ENCODE measurements at regions not wholly inside any gene's neighbourhood (a gene's known extent, or its start where the extent isn't known, plus 50 kb on each side); places are given as distances from the start of the nearest gene placed in this dataset.

- TF ChIP-seq CTCF (IDR thresholded peaks at IDR 0.05) (no peak), GATA3 (IDR thresholded peaks at IDR 0.05; ENCODE audit: borderline replicate concordance) (no peak)
Measured at GRCh38 chr9:13770956-13771355, 491.5 kb upstream of the MPDZ start (continued).

- TF ChIP-seq ZFP36 (IDR thresholded peaks at IDR 0.05; ENCODE audit: borderline replicate concordance, partially characterized antibody) (no peak), MAFK (IDR thresholded peaks at IDR 0.05; ENCODE audit: partially characterized antibody) (peak; percentile 51)
- no peak overlapping the region for H3K27ac ChIP-seq
- H3K4me2 ChIP-seq, result no peak overlapping the region
- no peak overlapping the region for H3K4me3 ChIP-seq
- H3K4me1 ChIP-seq, result no peaks in the 10 kb centered on the region
- no peak for DNase-seq (ENCODE audit: low read depth in 1 of 2, low spot score in 1 of 2)
- no peaks in the 10 kb centered on the region for H3K9me3 ChIP-seq
- ATAC-seq, result no peak
- FAIRE-seq, result no peak
- WGBS (ENCODE audit: missing lambda C conversion rate), result 0% methylated on average over 1 of the region's 1 CpG
- ChIA-PET POLR2A (no interaction called here), CTCF (no interaction called here)
Measured at GRCh38 chr9:13769641-13770040, 490.1 kb upstream of the MPDZ start.

DNA sequence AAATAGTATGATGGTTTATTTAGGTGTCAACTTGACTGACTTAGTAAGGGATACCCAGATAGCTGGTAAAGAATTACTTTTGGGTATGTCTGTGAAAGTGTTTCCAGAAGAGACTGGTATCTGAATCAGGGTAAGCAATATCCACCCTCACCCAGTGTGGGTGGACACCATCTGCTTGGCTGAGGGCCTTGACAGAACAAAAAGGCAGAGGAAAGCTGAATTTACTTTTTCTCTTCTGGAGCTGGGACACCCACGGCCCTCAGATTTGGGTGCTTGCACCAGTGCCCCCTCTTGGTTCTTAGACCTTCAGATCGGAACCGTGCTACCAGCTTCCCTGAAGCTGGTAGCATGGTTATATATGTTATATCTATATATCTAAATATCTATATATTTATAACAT, 489.5 kb upstream of the MPDZ start:
- Histone ChIP-seq H3K4me1 (no peaks in the 10 kb centered on the region), H3K4me3 (no peak overlapping the region), H3K27ac (no peak overlapping the region), H3K4me2 (no peak overlapping the region), H3K9me3 (no peaks in the 10 kb centered on the region)
- FAIRE-seq, result no peak
- no peak for TF ChIP-seq TFCP2L1 (CRISPR knock-in tag; IDR thresholded peaks at IDR 0.05)
- no peak for TF ChIP-seq MAFK (IDR thresholded peaks at IDR 0.05; ENCODE audit: partially characterized antibody)
- TF ChIP-seq ATOH8 (CRISPR knock-in tag; IDR thresholded peaks at IDR 0.05; ENCODE audit: low read depth), result no peak
- TF ChIP-seq KDM5A (IDR thresholded peaks at IDR 0.05), result no peak
- TF ChIP-seq, protein P1, sequence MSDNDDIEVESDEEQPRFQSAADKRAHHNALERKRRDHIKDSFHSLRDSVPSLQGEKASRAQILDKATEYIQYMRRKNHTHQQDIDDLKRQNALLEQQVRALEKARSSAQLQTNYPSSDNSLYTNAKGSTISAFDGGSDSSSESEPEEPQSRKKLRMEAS (IDR thresholded peaks at IDR 0.05), result no peak
- TF ChIP-seq FOSL2 (IDR thresholded peaks at IDR 0.05), result no peak
- no peak for TF ChIP-seq FOSL2 (CRISPR knock-in tag; IDR thresholded peaks at IDR 0.05)
- ATAC-seq, result no peak
- WGBS (ENCODE audit: missing lambda C conversion rate), result 55% methylated on average over 3 of the region's 3 CpGs
- ChIA-PET CTCF (no interaction called here), POLR2A (no interaction called here)
- no peak for DNase-seq (ENCODE audit: low read depth in 1 of 2, low spot score in 1 of 2)

GRCh38 chr9:13762209-13762608, 482.7 kb upstream of the MPDZ start:
- no peak overlapping the region for H3K27ac ChIP-seq
- H3K4me1 ChIP-seq, result no peaks in the 10 kb centered on the region
- no peaks in the 10 kb centered on the region for H3K9me3 ChIP-seq
- no peak overlapping the region for H3K4me2 ChIP-seq
- POLR2A ChIA-PET, result no interaction called here
- 28% methylated on average over 3 of the region's 3 CpGs for WGBS (ENCODE audit: missing lambda C conversion rate)
- FAIRE-seq (no peak), DNase-seq (ENCODE audit: low read depth in 1 of 2, low spot score in 1 of 2) (no peak), ATAC-seq (no peak)
- no peak overlapping the region for H3K4me3 ChIP-seq
- no peak for TF ChIP-seq CTCF (IDR thresholded peaks at IDR 0.05)
- TF ChIP-seq FOSB (CRISPR knock-in tag; IDR thresholded peaks at IDR 0.05), result no peak
- no peak for TF ChIP-seq EHMT2 (IDR thresholded peaks at IDR 0.05; ENCODE audit: low read depth)
- no peak for TF ChIP-seq RAD21 (conservative IDR thresholded peaks at IDR 0.05 in 1 of 2, IDR thresholded peaks at IDR 0.05 in 1 of 2)
- no peak for TF ChIP-seq TFCP2L1 (CRISPR knock-in tag; IDR thresholded peaks at IDR 0.05)
- no peak for TF ChIP-seq NPAS2 (CRISPR knock-in tag; IDR thresholded peaks at IDR 0.05; ENCODE audit: borderline replicate concordance)
- TF ChIP-seq ZC3H11A (IDR thresholded peaks at IDR 0.05), result no peak
- TF ChIP-seq HOXB13 (CRISPR knock-in tag; IDR thresholded peaks at IDR 0.05; ENCODE audit: low read depth), result no peak
- TF ChIP-seq PHF8 (IDR thresholded peaks at IDR 0.05; ENCODE audit: borderline replicate concordance, low read depth), result no peak
- no peak for TF ChIP-seq POLR2AphosphoS2 (conservative IDR thresholded peaks at IDR 0.05; ENCODE audit: low read length)
- no peak for TF ChIP-seq RARB (CRISPR knock-in tag; IDR thresholded peaks at IDR 0.05)
- no peak for TF ChIP-seq JUNB (IDR thresholded peaks at IDR 0.05)
- no peak for TF ChIP-seq SREBF2 (IDR thresholded peaks at IDR 0.05)
- TF ChIP-seq ZNF302 (CRISPR knock-in tag; IDR thresholded peaks at IDR 0.05), result no peak
- TF ChIP-seq ELK1 (IDR thresholded peaks at IDR 0.05; ENCODE audit: low read depth, low read length), result no peak
- TF ChIP-seq, protein P2, sequence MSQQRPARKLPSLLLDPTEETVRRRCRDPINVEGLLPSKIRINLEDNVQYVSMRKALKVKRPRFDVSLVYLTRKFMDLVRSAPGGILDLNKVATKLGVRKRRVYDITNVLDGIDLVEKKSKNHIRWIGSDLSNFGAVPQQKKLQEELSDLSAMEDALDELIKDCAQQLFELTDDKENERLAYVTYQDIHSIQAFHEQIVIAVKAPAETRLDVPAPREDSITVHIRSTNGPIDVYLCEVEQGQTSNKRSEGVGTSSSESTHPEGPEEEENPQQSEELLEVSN (IDR thresholded peaks at IDR 0.05; ENCODE audit: borderline replicate concordance, low read depth), result no peak
- TF ChIP-seq HDAC2 (IDR thresholded peaks at IDR 0.05), result no peak
- TF ChIP-seq, protein P3, sequence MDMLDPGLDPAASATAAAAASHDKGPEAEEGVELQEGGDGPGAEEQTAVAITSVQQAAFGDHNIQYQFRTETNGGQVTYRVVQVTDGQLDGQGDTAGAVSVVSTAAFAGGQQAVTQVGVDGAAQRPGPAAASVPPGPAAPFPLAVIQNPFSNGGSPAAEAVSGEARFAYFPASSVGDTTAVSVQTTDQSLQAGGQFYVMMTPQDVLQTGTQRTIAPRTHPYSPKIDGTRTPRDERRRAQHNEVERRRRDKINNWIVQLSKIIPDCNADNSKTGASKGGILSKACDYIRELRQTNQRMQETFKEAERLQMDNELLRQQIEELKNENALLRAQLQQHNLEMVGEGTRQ (IDR thresholded peaks at IDR 0.05), result no peak
- TF ChIP-seq NR3C1 (IDR thresholded peaks at IDR 0.05), result no peak
- CTCF ChIA-PET, result no interaction called here

Data from A549 (cell line).